Esophagus squamous epithelium (tissue), 5 donors: ENCODE measurements at regions not wholly inside any gene's neighbourhood (a gene's known extent, or its start where the extent isn't known, plus 50 kb on each side); places are given as distances from the start of the nearest gene placed in this dataset.

ENCODE experiments used
- DNase-seq: peaks from one replicate; lab custom pipeline; 2025; lab: John Stamatoyannopoulos, UW
- H3K27ac ChIP-seq, 4 donors: fragments of 200-600 bp; sonication (generic); one replicate each; pipeline ENCODE4 v1.5.1; 2016 to 2019; ENCODE audit warnings: mild to moderate bottlenecking in 1 of 4
- H3K27me3 ChIP-seq, 4 donors: fragments of 200-600 bp; sonication (generic); 1 replicate in 3 of 4; 2 replicates in 1 of 4; pipeline versions ENCODE4 v1.5.1 to v1.6.0; 2017 to 2021; ENCODE audit warnings: antibody characterized with exemption in 1 of 4
- H3K36me3 ChIP-seq, 3 donors: fragments of 200-600 bp; sonication (generic); one replicate each; pipeline ENCODE4 v1.5.1; 2016 to 2019
- H3K4me1 ChIP-seq, 3 donors: fragments of 200-600 bp; sonication (generic); one replicate each; pipeline ENCODE4 v1.5.1; 2017 to 2019
- H3K4me3 ChIP-seq, 4 donors: fragments of 200-600 bp; sonication (generic); 1 replicate in 3 of 4; 2 replicates in 1 of 4; pipeline ENCODE4 v1.5.1; 2016 to 2019; ENCODE audit warnings: mild to moderate bottlenecking in 2 of 4, moderate library complexity in 1 of 4
- H3K9me3 ChIP-seq, 3 donors: fragments of 200-600 bp; sonication (generic); one replicate each; pipeline ENCODE4 v1.5.1; 2016 to 2019
- POLR2A ChIP-seq, 4 donors: fragments of 450-650 bp; IDR thresholded peaks; one replicate each; pipeline ENCODE4 v1.6.1; 2017; ENCODE audit warnings: antibody characterized with exemption in 4 of 4, mild to moderate bottlenecking in 4 of 4, moderate library complexity in 3 of 4
- WGBS, 2 donors: methylation state at CpG; one replicate each; pipeline ENCODE4 v1.1.5; 2018; 5-methylcytosine and 5-hydroxymethylcytosine counted together
- intact Hi-C: fragments of 100-400 bp; cut with DNase I; formaldehyde crosslinking; loops from one replicate; pipeline ENCODE4 v1.15.0; 2022
- TF ChIP-seq, protein P1 (sequence below), 6 experiments: fragments of 450-650 bp in 4 of 6; fragments of 200-600 bp in 2 of 6; sonication (generic) in 2 of 6; IDR thresholded peaks; one replicate each; pipeline ENCODE4 v1.5.1; 2016 to 2019; ENCODE audit warnings: antibody characterized with exemption in 6 of 6, mild to moderate bottlenecking in 4 of 6, moderate library complexity in 4 of 6
- donor health status: DM: yes; HTN: yes; CAD: no.

DNA sequence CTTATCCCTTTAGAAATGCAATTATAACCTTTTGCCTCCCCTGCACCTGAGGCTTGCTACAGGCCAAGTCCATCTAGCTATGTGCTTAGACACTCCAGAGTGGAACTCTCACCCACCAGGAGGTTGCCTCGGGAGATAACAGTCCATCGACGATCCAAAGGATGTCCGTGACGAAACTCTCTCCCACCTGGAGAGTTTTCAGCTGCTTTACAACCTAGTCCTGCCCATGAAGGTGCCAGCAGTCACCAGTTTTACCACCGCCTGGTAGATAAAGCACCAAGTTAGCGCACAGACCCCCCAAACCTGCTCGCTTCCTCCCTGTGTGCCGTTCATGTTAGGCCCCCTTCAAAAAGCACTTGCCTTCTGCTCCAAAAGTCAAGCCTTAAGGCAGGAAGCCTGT, 53.1 kb upstream of the SHISAL1 start:
- TF ChIP-seq, protein P1, sequence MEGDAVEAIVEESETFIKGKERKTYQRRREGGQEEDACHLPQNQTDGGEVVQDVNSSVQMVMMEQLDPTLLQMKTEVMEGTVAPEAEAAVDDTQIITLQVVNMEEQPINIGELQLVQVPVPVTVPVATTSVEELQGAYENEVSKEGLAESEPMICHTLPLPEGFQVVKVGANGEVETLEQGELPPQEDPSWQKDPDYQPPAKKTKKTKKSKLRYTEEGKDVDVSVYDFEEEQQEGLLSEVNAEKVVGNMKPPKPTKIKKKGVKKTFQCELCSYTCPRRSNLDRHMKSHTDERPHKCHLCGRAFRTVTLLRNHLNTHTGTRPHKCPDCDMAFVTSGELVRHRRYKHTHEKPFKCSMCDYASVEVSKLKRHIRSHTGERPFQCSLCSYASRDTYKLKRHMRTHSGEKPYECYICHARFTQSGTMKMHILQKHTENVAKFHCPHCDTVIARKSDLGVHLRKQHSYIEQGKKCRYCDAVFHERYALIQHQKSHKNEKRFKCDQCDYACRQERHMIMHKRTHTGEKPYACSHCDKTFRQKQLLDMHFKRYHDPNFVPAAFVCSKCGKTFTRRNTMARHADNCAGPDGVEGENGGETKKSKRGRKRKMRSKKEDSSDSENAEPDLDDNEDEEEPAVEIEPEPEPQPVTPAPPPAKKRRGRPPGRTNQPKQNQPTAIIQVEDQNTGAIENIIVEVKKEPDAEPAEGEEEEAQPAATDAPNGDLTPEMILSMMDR (IDR thresholded peaks at IDR 0.05), result no peak
- TF ChIP-seq POLR2A (IDR thresholded peaks at IDR 0.05), result no peak
- DNase-seq, result no peak
- Histone ChIP-seq H3K36me3 (no peaks in the 10 kb centered on the region), H3K4me1 (peaks cover 16 to 40% (median 35%) of the 10 kb centered on the region in 3 donors), H3K4me3 (no peak overlapping the region), H3K27me3 (peaks cover 0 to 58% (median 0%) of the 10 kb centered on the region in 4 donors), H3K27ac (no peak overlapping the region), H3K9me3 (no peaks in the 10 kb centered on the region)
- intact Hi-C loops, result no loop called here
- 73 to 75% methylated on average over 9 of the region's 9 CpGs for WGBS, 2 donors

DNA sequence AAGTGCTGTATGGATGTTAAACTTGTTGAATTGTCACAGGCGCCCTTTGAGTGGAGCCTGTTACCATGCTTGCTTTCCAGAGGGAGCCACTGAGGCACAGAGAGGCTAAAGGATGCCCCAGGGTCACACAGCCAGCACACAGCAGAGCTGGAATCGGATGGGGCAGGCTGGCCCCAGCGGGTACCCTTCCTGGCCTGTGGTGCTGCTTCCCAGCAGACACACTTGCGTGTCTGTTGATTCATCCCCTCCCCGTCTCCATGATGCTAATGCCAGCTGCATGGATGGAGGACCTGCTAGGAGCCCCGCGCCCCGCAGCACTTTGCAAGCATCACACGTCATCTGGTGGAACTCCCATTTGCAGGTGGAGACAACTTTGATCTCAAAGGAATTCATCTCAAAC, 52.4 kb upstream of the SHISAL1 start:
- Histone ChIP-seq H3K27me3 (peaks cover 0 to 58% (median 0%) of the 10 kb centered on the region in 4 donors), H3K27ac (no peak overlapping the region), H3K4me3 (no peak overlapping the region), H3K4me1 (peaks cover 21 to 46% (median 41%) of the 10 kb centered on the region in 3 donors), H3K36me3 (no peaks in the 10 kb centered on the region), H3K9me3 (no peaks in the 10 kb centered on the region)
- no peak for TF ChIP-seq POLR2A (IDR thresholded peaks at IDR 0.05)
- no peak for DNase-seq
- WGBS, 2 donors, result 64 to 74% methylated on average over 6 to 9 of the region's 9 CpGs
- intact Hi-C loops, result no loop called here

DNA sequence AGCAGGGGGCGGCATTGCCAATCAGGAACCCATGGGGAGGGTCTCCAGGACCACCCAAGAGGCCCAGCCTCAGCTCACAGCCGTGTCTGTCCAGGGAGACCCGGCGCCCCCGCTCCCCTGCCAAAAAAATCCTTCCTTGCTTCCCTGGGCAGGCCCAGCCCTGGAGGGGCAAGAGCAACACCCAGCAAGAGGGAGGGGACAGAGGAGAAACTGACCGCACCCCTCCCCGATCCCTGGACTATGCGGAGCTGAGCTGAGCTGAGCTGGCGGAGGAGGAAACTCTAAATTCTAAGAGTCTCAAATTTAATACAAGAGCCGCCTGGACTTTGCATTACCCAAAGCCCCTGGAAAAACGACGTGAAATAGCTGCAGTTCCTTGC, 52.0 kb upstream of the SHISAL1 start:
- H3K4me3 ChIP-seq, result no peak overlapping the region
- peak overlapping the region in 1 of 4 donors; percentile 2 for H3K27ac ChIP-seq
- TF ChIP-seq, protein P1 (IDR thresholded peaks at IDR 0.05), result no peak
- TF ChIP-seq POLR2A (IDR thresholded peaks at IDR 0.05), result no peak
- intact Hi-C loops, result no loop called here
- no peak for DNase-seq
- WGBS, 2 donors, result 54 to 57% methylated on average over 6 of the region's 12 CpGs
- H3K9me3 ChIP-seq, result no peaks in the 10 kb centered on the region
- peaks cover 0 to 58% (median 0%) of the 10 kb centered on the region in 4 donors for H3K27me3 ChIP-seq
- no peaks in the 10 kb centered on the region for H3K36me3 ChIP-seq
- peaks cover 23 to 50% (median 46%) of the 10 kb centered on the region in 3 donors for H3K4me1 ChIP-seq

DNA sequence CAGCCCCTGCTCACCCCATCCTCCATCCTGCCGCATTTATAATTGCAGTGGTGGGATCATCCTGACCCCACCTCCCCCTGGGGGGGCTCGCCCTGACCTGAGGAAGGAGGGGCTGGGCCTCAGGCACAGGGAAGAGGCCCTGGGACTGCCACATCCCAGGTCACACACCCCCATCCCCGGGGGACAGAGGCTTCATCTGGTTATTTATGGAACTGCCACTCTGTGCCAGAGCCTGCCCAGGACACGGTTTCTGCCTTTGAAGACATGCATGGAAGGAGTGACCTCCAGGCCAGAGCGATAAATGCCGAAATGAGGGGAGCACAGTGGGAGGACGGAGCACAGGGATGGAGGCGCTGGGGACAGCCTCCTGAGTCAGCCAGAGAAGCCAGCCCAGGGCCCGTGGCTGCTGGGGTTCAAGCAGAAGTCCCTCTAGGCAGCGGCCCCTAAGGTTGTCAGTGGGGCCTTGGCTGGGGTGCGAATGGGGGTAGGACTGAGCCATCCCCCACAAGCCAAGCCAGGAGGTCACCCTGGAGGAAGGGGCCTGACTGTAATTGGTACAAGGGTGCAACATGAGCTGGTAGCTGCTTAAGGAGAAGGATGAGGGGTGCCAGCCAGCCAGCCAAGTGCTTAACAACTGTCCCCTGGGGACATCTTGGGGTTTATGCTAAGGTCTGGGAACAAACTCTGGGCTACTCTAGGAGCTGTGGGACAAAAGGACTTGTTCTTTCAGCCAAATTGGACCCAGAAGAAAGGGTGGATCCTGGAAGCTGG, 51.4 kb upstream of the SHISAL1 start:
- peaks cover 23 to 55% (median 49%) of the 10 kb centered on the region in 3 donors for H3K4me1 ChIP-seq
- H3K9me3 ChIP-seq, result no peaks in the 10 kb centered on the region
- H3K36me3 ChIP-seq, result no peaks in the 10 kb centered on the region
- 64 to 83% methylated on average over 5 to 7 of the region's 11 CpGs for WGBS, 2 donors
- H3K27me3 ChIP-seq, result peaks cover 0 to 61% (median 0%) of the 10 kb centered on the region in 4 donors
- intact Hi-C loops, result no loop called here
- H3K4me3 ChIP-seq, result no peak overlapping the region
- no peak for DNase-seq
- H3K27ac ChIP-seq, result peak overlapping the region in 3 of 4 donors; percentile 43 to 82 (median 79)
- TF ChIP-seq POLR2A (IDR thresholded peaks at IDR 0.05), result no peak
- TF ChIP-seq, protein P1 (IDR thresholded peaks at IDR 0.05), result no peak

DNA sequence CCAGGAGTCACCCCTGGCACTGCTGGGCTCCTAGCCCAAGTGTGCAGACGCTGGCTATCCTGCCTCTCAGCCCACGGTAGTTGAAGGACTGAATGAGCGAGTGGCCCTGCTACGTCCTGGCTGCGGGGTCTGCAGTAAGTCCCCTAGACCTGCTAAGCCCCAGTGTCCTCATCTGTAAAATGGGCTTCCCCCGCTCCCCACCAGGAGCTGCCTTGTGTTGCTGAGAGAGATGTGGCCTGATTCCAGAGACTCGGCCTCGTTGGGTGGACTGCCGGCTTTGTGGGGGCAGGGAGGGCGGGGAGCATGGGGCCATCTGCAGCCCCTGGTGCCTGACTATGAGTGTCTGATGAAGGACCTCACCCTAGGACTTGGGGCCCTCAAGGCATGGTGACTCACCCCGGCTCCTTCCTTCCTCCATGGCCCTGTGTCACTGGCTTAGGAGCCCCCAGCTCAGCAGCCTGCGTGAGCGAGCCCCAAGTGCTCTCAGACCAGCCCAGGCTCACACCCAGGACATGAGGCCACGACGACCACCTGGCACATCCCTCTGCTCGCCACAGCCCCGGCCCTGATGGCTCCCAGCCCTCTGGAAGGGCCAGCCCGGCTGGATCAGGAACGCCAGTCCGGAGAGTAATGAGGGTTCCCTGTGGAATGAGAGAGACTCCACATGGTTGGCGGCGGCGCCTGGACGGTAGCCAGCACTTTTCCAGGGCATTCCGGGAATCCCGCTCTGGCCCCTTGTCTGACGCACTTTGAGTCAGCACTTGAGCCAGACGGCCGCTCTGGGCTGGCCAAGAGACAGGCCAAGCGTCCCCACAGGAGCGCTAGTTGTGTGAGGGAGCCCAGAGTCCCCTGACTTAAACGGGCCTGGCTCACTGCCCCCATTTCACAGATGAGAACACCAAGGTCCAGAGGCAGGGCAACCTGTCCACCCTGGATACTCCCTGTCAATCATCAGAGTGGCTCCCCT, 50.5 kb upstream of the SHISAL1 start:
- H3K9me3 ChIP-seq, result no peaks in the 10 kb centered on the region
- intact Hi-C loops, result no loop called here
- 24 to 69% methylated on average over 4 to 8 of the region's 32 CpGs for WGBS, 2 donors
- H3K36me3 ChIP-seq, result no peaks in the 10 kb centered on the region
- no peak for DNase-seq
- H3K4me3 ChIP-seq, result peak overlapping the region in 1 of 4 donors; percentile 35
- H3K4me1 ChIP-seq, result peaks cover 23 to 61% (median 49%) of the 10 kb centered on the region in 3 donors
- TF ChIP-seq, protein P1 (IDR thresholded peaks at IDR 0.05), result no peak
- no peak for TF ChIP-seq POLR2A (IDR thresholded peaks at IDR 0.05)
- H3K27ac ChIP-seq, result peak overlapping the region; percentile 49 to 82 (median 66)
- peaks cover 0 to 61% (median 0%) of the 10 kb centered on the region in 4 donors for H3K27me3 ChIP-seq
